GM13976 (cell line): ENCODE measurements at regions not wholly inside any gene's neighbourhood (a gene's known extent, or its start where the extent isn't known, plus 50 kb on each side); places are given as distances from the start of the nearest gene placed in this dataset.

Experiments
- DNase-seq: peaks from one replicate; pipeline ENCODE4 v3.0.0; 2012; ENCODE audit warnings: low spot score
- in situ Hi-C: fragments of 300-500 bp; cut with MboI; formaldehyde crosslinking; loops from one replicate; pipeline ENCODE4 v1.12.0; 2022; ENCODE audit warnings: low sequenced_read_pairs, mixed read lengths, inconsistent platforms; ENCODE audit not compliant: unreplicated experiment
- TF ChIP-seq, protein P1 (sequence below): IDR thresholded peaks from 2 replicates; pipeline ENCODE4 v1.5.1; 2012; ENCODE audit warnings: borderline replicate concordance, mild to moderate bottlenecking; ENCODE audit not compliant: insufficient read depth; ENCODE audit errors: extremely low read depth, missing control alignments, control extremely low read depth

- DNase-seq, result no peak
- in situ Hi-C loops, result no loop called here
- TF ChIP-seq, protein P1, sequence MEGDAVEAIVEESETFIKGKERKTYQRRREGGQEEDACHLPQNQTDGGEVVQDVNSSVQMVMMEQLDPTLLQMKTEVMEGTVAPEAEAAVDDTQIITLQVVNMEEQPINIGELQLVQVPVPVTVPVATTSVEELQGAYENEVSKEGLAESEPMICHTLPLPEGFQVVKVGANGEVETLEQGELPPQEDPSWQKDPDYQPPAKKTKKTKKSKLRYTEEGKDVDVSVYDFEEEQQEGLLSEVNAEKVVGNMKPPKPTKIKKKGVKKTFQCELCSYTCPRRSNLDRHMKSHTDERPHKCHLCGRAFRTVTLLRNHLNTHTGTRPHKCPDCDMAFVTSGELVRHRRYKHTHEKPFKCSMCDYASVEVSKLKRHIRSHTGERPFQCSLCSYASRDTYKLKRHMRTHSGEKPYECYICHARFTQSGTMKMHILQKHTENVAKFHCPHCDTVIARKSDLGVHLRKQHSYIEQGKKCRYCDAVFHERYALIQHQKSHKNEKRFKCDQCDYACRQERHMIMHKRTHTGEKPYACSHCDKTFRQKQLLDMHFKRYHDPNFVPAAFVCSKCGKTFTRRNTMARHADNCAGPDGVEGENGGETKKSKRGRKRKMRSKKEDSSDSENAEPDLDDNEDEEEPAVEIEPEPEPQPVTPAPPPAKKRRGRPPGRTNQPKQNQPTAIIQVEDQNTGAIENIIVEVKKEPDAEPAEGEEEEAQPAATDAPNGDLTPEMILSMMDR, result no peak
Observed at GRCh38 chr4:54525602-54526001, 132.2 kb upstream of the KIT start.

DNA sequence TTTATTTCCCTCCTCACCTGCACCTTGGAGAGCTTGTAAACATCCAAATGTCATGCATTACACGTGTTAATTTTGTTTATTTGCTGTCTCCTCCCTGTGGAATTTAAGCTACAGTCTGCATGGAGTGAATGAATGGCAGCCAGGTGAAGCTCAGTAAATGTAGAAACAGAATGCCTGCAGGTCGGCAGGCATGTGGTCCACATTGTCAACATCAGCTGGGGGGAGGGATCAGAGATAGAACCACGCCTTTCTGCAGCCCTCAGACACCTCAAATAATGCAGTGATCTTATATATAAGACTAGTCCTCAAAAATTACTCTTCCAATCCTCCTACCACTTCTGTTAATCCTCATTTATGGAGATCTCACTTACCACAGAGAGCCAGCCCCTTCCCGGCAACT, 131.2 kb upstream of the KIT start:
- TF ChIP-seq, protein P1, result no peak
- no peak for DNase-seq
- in situ Hi-C loops, result no loop called here

DNA sequence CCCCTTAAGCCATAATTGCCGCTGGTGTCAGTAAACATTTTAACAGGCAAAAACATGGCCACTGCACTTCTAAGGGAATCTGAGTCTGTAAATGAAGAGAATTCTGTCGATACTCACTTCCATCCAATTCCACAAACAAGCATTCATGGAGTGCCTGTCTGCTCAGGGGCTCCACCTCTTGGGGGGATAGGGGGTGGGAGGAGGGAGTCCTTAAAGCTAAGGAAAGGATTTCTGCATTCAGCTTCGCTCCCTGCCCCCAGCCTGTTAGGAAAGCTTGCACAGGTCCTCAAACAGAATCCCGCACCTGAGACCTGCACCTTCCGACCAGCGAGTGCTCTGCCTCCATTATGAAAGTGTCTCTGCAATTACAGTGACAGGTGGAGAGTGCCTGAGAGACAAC, 130.2 kb upstream of the KIT start:
- TF ChIP-seq, protein P1, result no peak
- no peak for DNase-seq
- in situ Hi-C loops, result no loop called here

GRCh38 chr4:54539500-54540029, 118.2 kb upstream of the KIT start:
- in situ Hi-C loops, result no loop called here

DNA sequence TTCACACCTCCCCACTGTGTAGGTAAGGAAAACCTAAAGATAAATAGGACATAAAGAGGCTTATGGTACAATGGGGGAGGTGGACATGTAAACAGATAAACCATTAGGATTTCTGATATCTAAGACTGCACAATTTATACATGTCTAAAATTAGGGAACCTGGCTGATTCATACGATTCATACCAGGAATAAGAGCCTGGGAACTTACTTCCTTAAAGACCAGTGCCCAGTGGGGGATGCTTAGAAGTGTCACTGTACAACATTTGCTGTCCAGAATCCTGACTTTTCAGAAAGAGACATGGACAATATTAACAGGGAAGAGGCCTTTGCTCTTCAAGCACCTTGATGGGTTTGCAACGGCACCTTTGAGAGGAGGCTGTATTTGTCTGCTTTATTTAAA, 116.8 kb upstream of the KIT start:
- no peak for DNase-seq
- TF ChIP-seq, protein P1, result no peak
- in situ Hi-C loops, result no loop called here

More at GRCh38 chr4:54539500-54540029, 118.2 kb upstream of the KIT start:
- peak; percentile 28 for DNase-seq
- TF ChIP-seq, protein P1, result no peak

GRCh38 chr4:54541426-54542118, 116.2 kb upstream of the KIT start:
- TF ChIP-seq, protein P1, result no peak
- in situ Hi-C loops, result no loop called here
- no peak for DNase-seq
